ENCODE measurements at regions not wholly inside any gene's neighbourhood (a gene's known extent, or its start where the extent isn't known, plus 50 kb on each side); places are given as distances from the start of the nearest gene placed in this dataset.

DNA sequence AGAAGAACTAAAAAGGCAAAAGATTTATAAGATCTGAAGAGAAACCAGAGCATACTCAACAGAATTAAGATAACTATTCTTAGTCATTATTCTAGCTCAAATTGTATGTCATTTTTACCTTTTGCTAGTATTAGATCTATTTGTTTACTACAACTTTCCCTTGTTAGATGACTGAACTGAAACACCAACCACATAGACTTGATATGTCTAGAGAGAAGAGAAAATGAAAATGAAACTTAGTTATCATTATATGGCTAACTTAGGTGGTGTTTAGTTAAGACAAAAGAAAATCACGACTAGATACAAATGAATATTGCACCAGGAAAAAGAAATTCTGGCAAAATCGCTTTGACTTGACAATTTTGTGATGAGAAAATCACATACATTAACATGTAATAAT, 690.8 kb downstream of the PCDH18 start:
- TF ChIP-seq SUPT20H (IDR thresholded peaks at IDR 0.05; ENCODE audit: borderline replicate concordance, control insufficient read depth, low read depth, low read length) = no peak
- no peak for TF ChIP-seq SMAD5 (IDR thresholded peaks at IDR 0.05; ENCODE audit: low read depth)
- TF ChIP-seq, protein P1, sequence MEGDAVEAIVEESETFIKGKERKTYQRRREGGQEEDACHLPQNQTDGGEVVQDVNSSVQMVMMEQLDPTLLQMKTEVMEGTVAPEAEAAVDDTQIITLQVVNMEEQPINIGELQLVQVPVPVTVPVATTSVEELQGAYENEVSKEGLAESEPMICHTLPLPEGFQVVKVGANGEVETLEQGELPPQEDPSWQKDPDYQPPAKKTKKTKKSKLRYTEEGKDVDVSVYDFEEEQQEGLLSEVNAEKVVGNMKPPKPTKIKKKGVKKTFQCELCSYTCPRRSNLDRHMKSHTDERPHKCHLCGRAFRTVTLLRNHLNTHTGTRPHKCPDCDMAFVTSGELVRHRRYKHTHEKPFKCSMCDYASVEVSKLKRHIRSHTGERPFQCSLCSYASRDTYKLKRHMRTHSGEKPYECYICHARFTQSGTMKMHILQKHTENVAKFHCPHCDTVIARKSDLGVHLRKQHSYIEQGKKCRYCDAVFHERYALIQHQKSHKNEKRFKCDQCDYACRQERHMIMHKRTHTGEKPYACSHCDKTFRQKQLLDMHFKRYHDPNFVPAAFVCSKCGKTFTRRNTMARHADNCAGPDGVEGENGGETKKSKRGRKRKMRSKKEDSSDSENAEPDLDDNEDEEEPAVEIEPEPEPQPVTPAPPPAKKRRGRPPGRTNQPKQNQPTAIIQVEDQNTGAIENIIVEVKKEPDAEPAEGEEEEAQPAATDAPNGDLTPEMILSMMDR (IDR thresholded peaks at IDR 0.05 in 2 of 3, conservative IDR thresholded peaks at IDR 0.05 in 1 of 3; ENCODE audit: control insufficient read depth in 2 of 3, extremely low read depth in 1 of 3, insufficient read depth in 1 of 3, low read depth in 3 of 3, low read length in 3 of 3) = no peak
- no peak for TF ChIP-seq NR2C2 (IDR thresholded peaks at IDR 0.05; ENCODE audit: borderline replicate concordance, control insufficient read depth, insufficient read length, low read depth)
- TF ChIP-seq HDGF (IDR thresholded peaks at IDR 0.05) = no peak
- no peak for TF ChIP-seq SP1 (IDR thresholded peaks at IDR 0.05; ENCODE audit: low read depth, low read length)
